Neural cell (in vitro differentiated cells): ENCODE measurements at regions not wholly inside any gene's neighbourhood (a gene's known extent, or its start where the extent isn't known, plus 50 kb on each side); places are given as distances from the start of the nearest gene placed in this dataset.

ENCODE experiments used
- H2AFZ ChIP-seq: fragments of 200-600, 300-800 bp; sonication (generic), shearing (Covaris generic); 2 replicates; pipeline ENCODE4 v1.6.0; 2014; ENCODE audit warnings: low read depth, mild to moderate bottlenecking, antibody characterized with exemption, low read length, moderate library complexity
- H3F3A ChIP-seq: fragments of 200-600 bp; shearing (Covaris generic); 2 replicates; pipeline ENCODE4 v1.6.1; 2016; ENCODE audit warnings: mild to moderate bottlenecking, moderate library complexity, mixed read lengths, antibody characterized with exemption, low read length; ENCODE audit not compliant: insufficient read depth, poor library complexity, severe bottlenecking
- H3K27ac ChIP-seq: fragments of 200-600, 300-800 bp; sonication (generic), shearing (Covaris generic); 2 replicates; pipeline ENCODE4 v1.5.1; 2014; ENCODE audit warnings: mild to moderate bottlenecking, low read length, moderate library complexity
- H3K27me3 ChIP-seq: fragments of 300-800, 200-600 bp; sonication (generic), shearing (Covaris generic); 2 replicates; pipeline ENCODE4 v1.6.0; 2014; ENCODE audit warnings: mild to moderate bottlenecking, low read depth, low read length, moderate library complexity; ENCODE audit not compliant: insufficient read depth
- H3K36me3 ChIP-seq: fragments of 300-800, 200-600 bp; sonication (generic), shearing (Covaris generic); 2 replicates; pipeline ENCODE4 v1.5.1; 2014; ENCODE audit warnings: mild to moderate bottlenecking, antibody characterized with exemption, low read length, moderate library complexity; ENCODE audit not compliant: insufficient read depth
- H3K4me2 ChIP-seq: fragments of 300-800, 200-600 bp; sonication (generic), shearing (Covaris generic); 2 replicates; pipeline ENCODE4 v1.6.0; 2014; ENCODE audit warnings: mild to moderate bottlenecking, low read length
- H3K4me3 ChIP-seq: fragments of 300-800, 200-600 bp; sonication (generic), shearing (Covaris generic); 2 replicates; pipeline ENCODE4 v1.5.1; 2014; ENCODE audit warnings: mild to moderate bottlenecking, low read length, moderate library complexity
- H3K79me2 ChIP-seq: fragments of 200-600 bp; shearing (Covaris generic); replicated peaks from 2 replicates; pipeline ENCODE4 v1.6.0; 2014; ENCODE audit warnings: mild to moderate bottlenecking, low read length, moderate library complexity; ENCODE audit not compliant: insufficient read depth
- H3K9ac ChIP-seq: fragments of 300-800, 200-600 bp; sonication (generic), shearing (Covaris generic); 2 replicates; pipeline ENCODE4 v1.6.1; 2016; ENCODE audit warnings: mild to moderate bottlenecking, low read length, mixed read lengths
- H3K9me2 ChIP-seq: fragments of 200-600 bp; shearing (Covaris generic); 2 replicates; pipeline ENCODE4 v1.6.1; 2016; ENCODE audit warnings: mild to moderate bottlenecking, low read length, mixed read lengths; ENCODE audit not compliant: insufficient read depth
- H3K9me3 ChIP-seq: fragments of 200-600, 300-800 bp; sonication (generic), shearing (Covaris generic); 2 replicates; pipeline ENCODE4 v1.6.1; 2016; ENCODE audit warnings: mild to moderate bottlenecking, mixed run types, low read length, moderate library complexity, mixed read lengths
- H4K20me1 ChIP-seq: fragments of 200-600 bp; shearing (Covaris generic); 2 replicates; pipeline ENCODE4 v1.6.1; 2016; ENCODE audit warnings: mild to moderate bottlenecking, mixed run types; ENCODE audit not compliant: insufficient read depth
- EP300 ChIP-seq: fragments of 450-650 bp; conservative IDR thresholded peaks from 2 replicates; pipeline ENCODE4 v1.6.1; 2014; ENCODE audit warnings: antibody characterized with exemption, mild to moderate bottlenecking, moderate library complexity; ENCODE audit not compliant: poor library complexity, severe bottlenecking
- EZH2 ChIP-seq: fragments of 200-600, 300-800 bp; shearing (Covaris generic), sonication (generic); IDR thresholded peaks from 2 replicates; pipeline ENCODE4 v1.6.1; 2014; ENCODE audit warnings: antibody characterized with exemption, low read length, borderline replicate concordance, mild to moderate bottlenecking; ENCODE audit not compliant: insufficient read depth, poor library complexity, severe bottlenecking
- MXI1 ChIP-seq: fragments of 450-650 bp; conservative IDR thresholded peaks from 2 replicates; pipeline ENCODE4 v1.6.1; 2014; ENCODE audit warnings: antibody characterized with exemption, mild to moderate bottlenecking; ENCODE audit not compliant: poor library complexity, severe bottlenecking
- POLR2AphosphoS5 ChIP-seq: IDR thresholded peaks from 2 replicates; pipeline ENCODE4 v1.6.1; 2012
- RAD21 ChIP-seq: fragments of 450-650 bp; conservative IDR thresholded peaks from 2 replicates; pipeline ENCODE4 v1.6.1; 2014; ENCODE audit warnings: antibody characterized with exemption, mild to moderate bottlenecking, moderate library complexity
- SMC3 ChIP-seq: fragments of 450-650 bp; conservative IDR thresholded peaks from 2 replicates; pipeline ENCODE4 v1.6.1; 2014; ENCODE audit warnings: antibody characterized with exemption, mild to moderate bottlenecking, moderate library complexity; ENCODE audit not compliant: poor library complexity
- TAF1 ChIP-seq: IDR thresholded peaks from 2 replicates; pipeline ENCODE4 v1.6.1; 2012; ENCODE audit warnings: low read depth
- TF ChIP-seq, protein P1 (sequence below): IDR thresholded peaks from 2 replicates; pipeline ENCODE4 v1.6.1; 2012; ENCODE audit warnings: borderline replicate concordance
- TF ChIP-seq, protein P2 (sequence below): fragments of 450-650 bp; IDR thresholded peaks from 2 replicates; pipeline ENCODE4 v1.5.1; 2014; ENCODE audit warnings: antibody characterized with exemption, mild to moderate bottlenecking, moderate library complexity; ENCODE audit not compliant: poor library complexity, severe bottlenecking

DNA sequence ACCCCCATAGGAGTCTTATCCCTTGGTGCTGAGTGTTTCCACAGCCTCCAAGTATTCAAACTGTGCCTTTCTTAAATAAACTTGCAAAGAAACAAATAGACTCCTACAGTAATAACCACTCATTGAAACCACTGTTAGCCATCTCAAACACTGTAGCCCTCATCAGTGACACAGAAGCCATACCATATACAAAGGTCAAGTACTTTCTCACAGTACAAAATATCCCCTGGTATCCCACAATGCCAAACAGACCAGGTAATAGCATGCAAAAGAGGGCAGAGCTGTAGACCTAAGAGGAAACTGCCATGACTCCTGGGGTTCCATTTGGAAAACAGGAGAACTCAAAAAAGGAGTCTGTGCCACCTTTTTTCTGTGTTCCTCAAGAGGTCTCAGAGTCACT lies 173.8 kb upstream of the PPP1R2C start:
- no peak overlapping the region for H3K4me3 ChIP-seq
- H3K79me2 ChIP-seq: no peaks in the 10 kb centered on the region
- H3K9me3 ChIP-seq: no peaks in the 10 kb centered on the region
- no peaks in the 10 kb centered on the region for H3K36me3 ChIP-seq
- no peak overlapping the region for H3K27ac ChIP-seq
- no peaks in the 10 kb centered on the region for H4K20me1 ChIP-seq
- no peak overlapping the region for H3K4me2 ChIP-seq
- no peak overlapping the region for H3K9ac ChIP-seq
- H3F3A ChIP-seq: no peaks in the 10 kb centered on the region
- TF ChIP-seq, protein P1, sequence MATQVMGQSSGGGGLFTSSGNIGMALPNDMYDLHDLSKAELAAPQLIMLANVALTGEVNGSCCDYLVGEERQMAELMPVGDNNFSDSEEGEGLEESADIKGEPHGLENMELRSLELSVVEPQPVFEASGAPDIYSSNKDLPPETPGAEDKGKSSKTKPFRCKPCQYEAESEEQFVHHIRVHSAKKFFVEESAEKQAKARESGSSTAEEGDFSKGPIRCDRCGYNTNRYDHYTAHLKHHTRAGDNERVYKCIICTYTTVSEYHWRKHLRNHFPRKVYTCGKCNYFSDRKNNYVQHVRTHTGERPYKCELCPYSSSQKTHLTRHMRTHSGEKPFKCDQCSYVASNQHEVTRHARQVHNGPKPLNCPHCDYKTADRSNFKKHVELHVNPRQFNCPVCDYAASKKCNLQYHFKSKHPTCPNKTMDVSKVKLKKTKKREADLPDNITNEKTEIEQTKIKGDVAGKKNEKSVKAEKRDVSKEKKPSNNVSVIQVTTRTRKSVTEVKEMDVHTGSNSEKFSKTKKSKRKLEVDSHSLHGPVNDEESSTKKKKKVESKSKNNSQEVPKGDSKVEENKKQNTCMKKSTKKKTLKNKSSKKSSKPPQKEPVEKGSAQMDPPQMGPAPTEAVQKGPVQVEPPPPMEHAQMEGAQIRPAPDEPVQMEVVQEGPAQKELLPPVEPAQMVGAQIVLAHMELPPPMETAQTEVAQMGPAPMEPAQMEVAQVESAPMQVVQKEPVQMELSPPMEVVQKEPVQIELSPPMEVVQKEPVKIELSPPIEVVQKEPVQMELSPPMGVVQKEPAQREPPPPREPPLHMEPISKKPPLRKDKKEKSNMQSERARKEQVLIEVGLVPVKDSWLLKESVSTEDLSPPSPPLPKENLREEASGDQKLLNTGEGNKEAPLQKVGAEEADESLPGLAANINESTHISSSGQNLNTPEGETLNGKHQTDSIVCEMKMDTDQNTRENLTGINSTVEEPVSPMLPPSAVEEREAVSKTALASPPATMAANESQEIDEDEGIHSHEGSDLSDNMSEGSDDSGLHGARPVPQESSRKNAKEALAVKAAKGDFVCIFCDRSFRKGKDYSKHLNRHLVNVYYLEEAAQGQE: no peak
- TF ChIP-seq, protein P2, sequence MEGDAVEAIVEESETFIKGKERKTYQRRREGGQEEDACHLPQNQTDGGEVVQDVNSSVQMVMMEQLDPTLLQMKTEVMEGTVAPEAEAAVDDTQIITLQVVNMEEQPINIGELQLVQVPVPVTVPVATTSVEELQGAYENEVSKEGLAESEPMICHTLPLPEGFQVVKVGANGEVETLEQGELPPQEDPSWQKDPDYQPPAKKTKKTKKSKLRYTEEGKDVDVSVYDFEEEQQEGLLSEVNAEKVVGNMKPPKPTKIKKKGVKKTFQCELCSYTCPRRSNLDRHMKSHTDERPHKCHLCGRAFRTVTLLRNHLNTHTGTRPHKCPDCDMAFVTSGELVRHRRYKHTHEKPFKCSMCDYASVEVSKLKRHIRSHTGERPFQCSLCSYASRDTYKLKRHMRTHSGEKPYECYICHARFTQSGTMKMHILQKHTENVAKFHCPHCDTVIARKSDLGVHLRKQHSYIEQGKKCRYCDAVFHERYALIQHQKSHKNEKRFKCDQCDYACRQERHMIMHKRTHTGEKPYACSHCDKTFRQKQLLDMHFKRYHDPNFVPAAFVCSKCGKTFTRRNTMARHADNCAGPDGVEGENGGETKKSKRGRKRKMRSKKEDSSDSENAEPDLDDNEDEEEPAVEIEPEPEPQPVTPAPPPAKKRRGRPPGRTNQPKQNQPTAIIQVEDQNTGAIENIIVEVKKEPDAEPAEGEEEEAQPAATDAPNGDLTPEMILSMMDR: no peak
- TF ChIP-seq RAD21 (no peak), EZH2 (no peak), EP300 (no peak), TAF1 (no peak), SMC3 (no peak), POLR2AphosphoS5 (no peak), MXI1 (no peak)
- H3K27me3 ChIP-seq: no peaks in the 10 kb centered on the region
- H3K9me2 ChIP-seq: no peaks in the 10 kb centered on the region
- H2AFZ ChIP-seq: no peak overlapping the region

DNA sequence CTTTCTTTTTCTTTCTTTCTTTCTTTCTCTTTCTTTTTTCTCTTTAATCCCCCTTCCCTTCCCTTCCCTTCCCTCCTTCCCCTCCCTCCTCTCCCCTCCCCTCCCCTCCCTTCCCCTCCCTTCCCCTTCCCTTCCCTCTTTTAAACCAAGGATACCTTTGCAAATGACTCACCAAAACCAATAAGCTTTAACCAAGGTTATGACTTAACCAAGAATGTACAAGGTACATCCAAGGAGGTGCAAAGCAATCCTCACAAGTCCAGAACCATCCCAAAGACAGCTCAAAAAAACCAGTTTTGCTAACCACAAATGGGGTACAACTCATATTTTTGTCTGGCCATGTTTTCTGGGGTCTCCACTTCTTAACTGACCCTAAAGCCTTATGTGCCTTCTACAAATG lies 174.7 kb upstream of the PPP1R2C start:
- H2AFZ ChIP-seq: no peak overlapping the region
- H3K27ac ChIP-seq: no peak overlapping the region
- no peaks in the 10 kb centered on the region for H3K9me2 ChIP-seq
- no peaks in the 10 kb centered on the region for H3K9me3 ChIP-seq
- H3K4me2 ChIP-seq: no peak overlapping the region
- H3F3A ChIP-seq: no peaks in the 10 kb centered on the region
- no peaks in the 10 kb centered on the region for H3K36me3 ChIP-seq
- no peaks in the 10 kb centered on the region for H4K20me1 ChIP-seq
- H3K4me3 ChIP-seq: no peak overlapping the region
- TF ChIP-seq RAD21: no peak
- TF ChIP-seq, protein P1: no peak
- no peak for TF ChIP-seq EP300
- TF ChIP-seq, protein P2: no peak
- no peak for TF ChIP-seq EZH2
- no peak for TF ChIP-seq POLR2AphosphoS5
- no peak for TF ChIP-seq SMC3
- TF ChIP-seq MXI1: no peak
- TF ChIP-seq TAF1: no peak
- no peaks in the 10 kb centered on the region for H3K27me3 ChIP-seq
- H3K9ac ChIP-seq: no peak overlapping the region
- no peaks in the 10 kb centered on the region for H3K79me2 ChIP-seq
